Gastroesophageal sphincter (tissue), 4 donors: ENCODE measurements at regions not wholly inside any gene's neighbourhood (a gene's known extent, or its start where the extent isn't known, plus 50 kb on each side); places are given as distances from the start of the nearest gene placed in this dataset.

Experiments
- ATAC-seq: fragments of 150-250 bp; one replicate; pipeline ENCODE4 v1.9.1; 2016; ENCODE audit warnings: mild to moderate bottlenecking, moderate library complexity
- H3K27ac ChIP-seq, 4 donors: fragments of 200-600 bp; sonication (generic) in 3 of 4; 1 replicate in 3 of 4; 2 replicates in 1 of 4; pipeline ENCODE4 v1.5.1; 2016 to 2019
- H3K27me3 ChIP-seq: fragments of 200-600 bp; sonication (generic); one replicate; pipeline ENCODE4 v1.5.1; 2019
- H3K36me3 ChIP-seq, 2 donors: fragments of 200-600 bp; sonication (generic); one replicate each; pipeline ENCODE4 v1.5.1; 2019; ENCODE audit warnings: control low read depth in 1 of 2
- H3K4me1 ChIP-seq, 3 donors: fragments of 200-600 bp; sonication (generic); 1 replicate in 2 of 3; 2 replicates in 1 of 3; pipeline ENCODE4 v1.5.1; 2016 to 2019; ENCODE audit warnings: control low read depth in 2 of 3
- H3K4me3 ChIP-seq, 2 donors: fragments of 200-600 bp; sonication (generic); one replicate each; pipeline ENCODE4 v1.5.1; 2019; ENCODE audit warnings: mild to moderate bottlenecking in 1 of 2, moderate library complexity in 1 of 2
- H3K9me3 ChIP-seq, 3 donors: fragments of 200-600 bp; sonication (generic); one replicate each; pipeline ENCODE4 v1.5.1; 2017 to 2019; ENCODE audit warnings: control low read depth in 2 of 3
- CTCF ChIP-seq, 4 experiments: fragments of 200-600 bp in 2 of 4; fragments of 450-650 bp in 2 of 4; sonication (generic) in 1 of 4; IDR thresholded peaks; one replicate each; pipeline ENCODE4 v1.5.1; 2017 to 2019; ENCODE audit warnings: antibody characterized with exemption in 4 of 4, mild to moderate bottlenecking in 2 of 4, moderate library complexity in 2 of 4
- EP300 ChIP-seq: sonication (generic); formaldehyde crosslinking; IDR thresholded peaks from one replicate; pipeline ENCODE4 v1.6.1; 2017; ENCODE audit warnings: antibody characterized with exemption, mild to moderate bottlenecking
- POLR2A ChIP-seq, 2 donors: fragments of 450-650 bp; IDR thresholded peaks; one replicate each; pipeline ENCODE4 v1.6.1; 2017; ENCODE audit warnings: antibody characterized with exemption in 2 of 2, mild to moderate bottlenecking in 2 of 2, moderate library complexity in 1 of 2
- POLR2AphosphoS5 ChIP-seq: sonication (generic); formaldehyde crosslinking; IDR thresholded peaks from one replicate; pipeline ENCODE4 v1.6.1; 2017; ENCODE audit warnings: antibody characterized with exemption
- WGBS, 2 donors: methylation state at CpG; one replicate each; pipeline ENCODE4 v1.1.5; 2018; ENCODE audit warnings: low coverage in 1 of 2; 5-methylcytosine and 5-hydroxymethylcytosine counted together

GRCh38 chr15:47299846-47300434 is 417.4 kb upstream of the SEMA6D start:
- Histone ChIP-seq H3K4me3 (no peak overlapping the region), H3K27me3 (no peaks in the 10 kb centered on the region), H3K9me3 (no peaks in the 10 kb centered on the region), H3K36me3 (no peaks in the 10 kb centered on the region), H3K4me1 (peaks cover 0 to 12% (median 0%) of the 10 kb centered on the region in 3 donors), H3K27ac (no peak overlapping the region)
- TF ChIP-seq EP300 (no peak), POLR2AphosphoS5 (no peak), CTCF (IDR thresholded peaks at IDR 0.05) (no peak), POLR2A (IDR thresholded peaks at IDR 0.05) (no peak)
- 85 to 90% methylated on average over 2 to 5 of the region's 5 CpGs for WGBS, 2 donors
- no peak for ATAC-seq

- no peak for TF ChIP-seq CTCF (IDR thresholded peaks at IDR 0.05)
- no peak for TF ChIP-seq EP300
- no peak for TF ChIP-seq POLR2AphosphoS5
- TF ChIP-seq POLR2A (IDR thresholded peaks at IDR 0.05), result no peak
- Histone ChIP-seq H3K27ac (no peak overlapping the region), H3K4me3 (no peak overlapping the region), H3K36me3 (no peaks in the 10 kb centered on the region), H3K27me3 (no peaks in the 10 kb centered on the region), H3K9me3 (no peaks in the 10 kb centered on the region), H3K4me1 (peaks cover 0 to 7% (median 0%) of the 10 kb centered on the region in 3 donors)
- no peak for ATAC-seq
Measured at GRCh38 chr15:47300596-47300995, 416.7 kb upstream of the SEMA6D start.

- ATAC-seq, result no peak
- Histone ChIP-seq H3K27ac (no peak overlapping the region), H3K4me1 (no peaks in the 10 kb centered on the region), H3K9me3 (no peaks in the 10 kb centered on the region), H3K4me3 (no peak overlapping the region), H3K36me3 (no peaks in the 10 kb centered on the region), H3K27me3 (no peaks in the 10 kb centered on the region)
- TF ChIP-seq POLR2AphosphoS5 (no peak), EP300 (no peak), POLR2A (IDR thresholded peaks at IDR 0.05) (no peak), CTCF (IDR thresholded peaks at IDR 0.05) (no peak)
- WGBS, 2 donors, result 0 to 83% methylated on average over 1 to 2 of the region's 3 CpGs
Measured at GRCh38 chr15:47301481-47301880, 415.8 kb upstream of the SEMA6D start.

- H3K4me3 ChIP-seq, result no peak overlapping the region
- H3K27ac ChIP-seq, result no peak overlapping the region
- H3K27me3 ChIP-seq, result no peaks in the 10 kb centered on the region
- H3K9me3 ChIP-seq, result no peaks in the 10 kb centered on the region
- H3K36me3 ChIP-seq, result no peaks in the 10 kb centered on the region
- no peaks in the 10 kb centered on the region for H3K4me1 ChIP-seq
- TF ChIP-seq EP300, result no peak
- no peak for TF ChIP-seq POLR2A (IDR thresholded peaks at IDR 0.05)
- TF ChIP-seq CTCF (IDR thresholded peaks at IDR 0.05), result no peak
- TF ChIP-seq POLR2AphosphoS5, result no peak
- no peak for ATAC-seq
Measured at GRCh38 chr15:47304656-47305055, 412.6 kb upstream of the SEMA6D start.

GRCh38 chr15:47312161-47312560 is 405.1 kb upstream of the SEMA6D start:
- H3K27me3 ChIP-seq, result no peaks in the 10 kb centered on the region
- 50 to 67% methylated on average over 2 to 3 of the region's 3 CpGs for WGBS, 2 donors
- no peak for ATAC-seq
- no peaks in the 10 kb centered on the region for H3K36me3 ChIP-seq
- no peaks in the 10 kb centered on the region for H3K9me3 ChIP-seq
- H3K4me1 ChIP-seq, result no peaks in the 10 kb centered on the region
- H3K27ac ChIP-seq, result no peak overlapping the region
- no peak for TF ChIP-seq POLR2A (IDR thresholded peaks at IDR 0.05)
- TF ChIP-seq CTCF (IDR thresholded peaks at IDR 0.05), result no peak
- no peak for TF ChIP-seq EP300
- no peak for TF ChIP-seq POLR2AphosphoS5
- H3K4me3 ChIP-seq, result no peak overlapping the region
